Activated B cell treated with CpG ODN at 0.5 μM for 24 hours (primary cell): ENCODE measurements at regions not wholly inside any gene's neighbourhood (a gene's known extent, or its start where the extent isn't known, plus 50 kb on each side); places are given as distances from the start of the nearest gene placed in this dataset.

Source experiments
- ATAC-seq: fragments of 200-7000 bp; cut with Tn5 transposase; one replicate; pipeline ENCODE4 v1.10.0; 2021; ENCODE audit warnings: low read depth, mild to moderate bottlenecking, moderate library complexity
- CTCF ChIA-PET: fragments of 350-600 bp; sonication (Branson Sonifier 250); formaldehyde crosslinking; loops from one replicate; lab custom pipeline; 2021; ENCODE audit warnings: antibody characterized with exemption; lab: Charles Lee
- POLR2A ChIA-PET: fragments of 350-600 bp; sonication (Branson Sonifier 250); formaldehyde crosslinking; loops from one replicate; lab custom pipeline; 2021; ENCODE audit warnings: antibody characterized with exemption; lab: Charles Lee
- DNase-seq: peaks from one replicate; pipeline ENCODE4 v3.0.0; 2022
- H3K27ac Mint-ChIP-seq: one replicate; pipeline ENCODE4 v1.8.0; 2020; ENCODE audit warnings: mixed read lengths
- H3K27me3 Mint-ChIP-seq: one replicate; pipeline ENCODE4 v1.8.0; 2021; ENCODE audit warnings: mixed read lengths
- H3K36me3 Mint-ChIP-seq: one replicate; pipeline ENCODE4 v1.8.0; 2021; ENCODE audit warnings: low read depth, mixed read lengths
- H3K4me1 Mint-ChIP-seq: one replicate; pipeline ENCODE4 v1.8.0; 2021; ENCODE audit warnings: mixed read lengths
- H3K4me3 Mint-ChIP-seq: one replicate; pipeline ENCODE4 v1.8.0; 2020; ENCODE audit warnings: mild to moderate bottlenecking, mixed read lengths
- H3K9me3 Mint-ChIP-seq: one replicate; pipeline ENCODE4 v1.8.0; 2020; ENCODE audit warnings: mixed read lengths
- intact Hi-C: fragments of 100-400 bp; cut with micrococcal nuclease; formaldehyde crosslinking; loops from one replicate; pipeline ENCODE4 v1.15.1; 2024
- TF ChIP-seq, protein P1 (sequence below): fragments of 200-600 bp; IDR thresholded peaks from one replicate; pipeline ENCODE4 v1.8.0; 2022; ENCODE audit warnings: antibody characterized with exemption, mild to moderate bottlenecking

DNA sequence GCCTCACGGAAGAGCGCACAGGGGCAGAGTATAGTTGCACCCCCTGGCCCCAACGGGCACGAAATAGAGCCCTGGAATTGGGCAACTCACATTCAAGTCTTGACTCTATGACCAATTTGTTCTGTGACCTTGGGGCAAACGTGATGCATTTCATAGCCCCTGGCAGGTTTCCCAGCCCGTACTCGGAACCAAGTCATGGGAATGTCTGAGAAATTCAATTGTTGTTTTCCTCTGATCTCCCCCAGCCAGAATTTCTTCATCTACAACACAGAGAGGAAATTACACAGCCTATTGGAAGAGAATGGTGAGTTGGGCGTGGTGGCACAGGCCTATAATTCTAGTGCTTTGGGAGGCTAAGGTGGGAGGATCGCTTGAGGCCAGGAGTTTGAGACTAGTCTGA is 322.3 kb upstream of the SULF2 start:
- Mint-ChIP-seq H3K9me3 (no peaks in the 10 kb centered on the region), H3K4me3 (no peak overlapping the region), H3K4me1 (no peaks in the 10 kb centered on the region), H3K27me3 (peaks cover 9% of the 10 kb centered on the region), H3K27ac (no peak overlapping the region), H3K36me3 (no peaks in the 10 kb centered on the region)
- intact Hi-C loops: no loop called here
- DNase-seq: no peak
- POLR2A ChIA-PET: no interaction called here
- no peak for ATAC-seq
- TF ChIP-seq, protein P1, sequence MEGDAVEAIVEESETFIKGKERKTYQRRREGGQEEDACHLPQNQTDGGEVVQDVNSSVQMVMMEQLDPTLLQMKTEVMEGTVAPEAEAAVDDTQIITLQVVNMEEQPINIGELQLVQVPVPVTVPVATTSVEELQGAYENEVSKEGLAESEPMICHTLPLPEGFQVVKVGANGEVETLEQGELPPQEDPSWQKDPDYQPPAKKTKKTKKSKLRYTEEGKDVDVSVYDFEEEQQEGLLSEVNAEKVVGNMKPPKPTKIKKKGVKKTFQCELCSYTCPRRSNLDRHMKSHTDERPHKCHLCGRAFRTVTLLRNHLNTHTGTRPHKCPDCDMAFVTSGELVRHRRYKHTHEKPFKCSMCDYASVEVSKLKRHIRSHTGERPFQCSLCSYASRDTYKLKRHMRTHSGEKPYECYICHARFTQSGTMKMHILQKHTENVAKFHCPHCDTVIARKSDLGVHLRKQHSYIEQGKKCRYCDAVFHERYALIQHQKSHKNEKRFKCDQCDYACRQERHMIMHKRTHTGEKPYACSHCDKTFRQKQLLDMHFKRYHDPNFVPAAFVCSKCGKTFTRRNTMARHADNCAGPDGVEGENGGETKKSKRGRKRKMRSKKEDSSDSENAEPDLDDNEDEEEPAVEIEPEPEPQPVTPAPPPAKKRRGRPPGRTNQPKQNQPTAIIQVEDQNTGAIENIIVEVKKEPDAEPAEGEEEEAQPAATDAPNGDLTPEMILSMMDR: no peak
- CTCF ChIA-PET: no interaction called here

DNA sequence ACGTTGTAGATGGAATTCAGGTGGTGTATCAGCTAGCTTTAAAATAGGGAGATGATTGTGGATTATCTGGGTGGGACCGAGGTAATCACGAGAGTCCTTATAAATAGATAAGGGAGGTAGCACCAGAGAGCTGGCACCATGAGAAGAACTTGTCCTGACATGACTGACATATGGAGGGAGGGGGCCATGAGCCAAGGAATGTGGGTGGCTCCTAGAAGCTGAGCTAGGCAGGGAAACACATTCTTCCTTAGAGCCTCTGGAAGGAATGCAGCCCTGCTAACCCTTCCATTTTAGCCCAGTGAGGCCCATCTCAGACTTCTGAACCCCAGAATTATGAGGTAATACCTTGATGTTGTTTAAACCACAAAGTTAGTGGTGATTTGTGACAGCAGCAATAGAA is 321.1 kb upstream of the SULF2 start:
- H3K4me1 Mint-ChIP-seq: no peaks in the 10 kb centered on the region
- POLR2A ChIA-PET: no interaction called here
- no peak overlapping the region for H3K27ac Mint-ChIP-seq
- peaks cover 9% of the 10 kb centered on the region for H3K27me3 Mint-ChIP-seq
- intact Hi-C loops: no loop called here
- no peak overlapping the region for H3K4me3 Mint-ChIP-seq
- H3K9me3 Mint-ChIP-seq: no peaks in the 10 kb centered on the region
- TF ChIP-seq, protein P1: no peak
- DNase-seq (no peak), ATAC-seq (no peak)
- no peaks in the 10 kb centered on the region for H3K36me3 Mint-ChIP-seq
- CTCF ChIA-PET: no interaction called here

DNA sequence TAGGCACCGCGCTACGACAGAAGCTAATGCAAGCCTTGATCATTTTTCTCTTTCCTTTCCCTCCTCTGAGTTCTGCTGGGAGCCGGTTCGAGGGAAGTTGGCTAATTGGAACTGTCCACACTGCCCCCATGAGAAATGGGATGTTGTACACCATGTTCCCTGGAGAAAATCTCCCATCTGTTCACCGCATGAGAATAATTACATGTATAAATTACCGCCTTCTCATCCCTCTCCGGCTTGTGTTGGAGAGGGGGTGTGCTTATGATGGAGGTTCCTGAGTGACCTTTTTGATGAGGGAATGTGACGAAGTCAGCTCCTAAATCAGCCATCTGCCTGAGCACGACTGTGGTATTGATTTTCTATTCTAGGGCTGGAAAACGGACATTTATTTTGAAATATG is 320.2 kb upstream of the SULF2 start:
- POLR2A ChIA-PET: no interaction called here
- peaks cover 5% of the 10 kb centered on the region for H3K27me3 Mint-ChIP-seq
- no peaks in the 10 kb centered on the region for H3K9me3 Mint-ChIP-seq
- CTCF ChIA-PET: no interaction called here
- H3K4me3 Mint-ChIP-seq: no peak overlapping the region
- TF ChIP-seq, protein P1: no peak
- H3K27ac Mint-ChIP-seq: no peak overlapping the region
- no peak for ATAC-seq
- no peaks in the 10 kb centered on the region for H3K4me1 Mint-ChIP-seq
- DNase-seq: no peak
- H3K36me3 Mint-ChIP-seq: no peaks in the 10 kb centered on the region
- intact Hi-C loops: no loop called here

DNA sequence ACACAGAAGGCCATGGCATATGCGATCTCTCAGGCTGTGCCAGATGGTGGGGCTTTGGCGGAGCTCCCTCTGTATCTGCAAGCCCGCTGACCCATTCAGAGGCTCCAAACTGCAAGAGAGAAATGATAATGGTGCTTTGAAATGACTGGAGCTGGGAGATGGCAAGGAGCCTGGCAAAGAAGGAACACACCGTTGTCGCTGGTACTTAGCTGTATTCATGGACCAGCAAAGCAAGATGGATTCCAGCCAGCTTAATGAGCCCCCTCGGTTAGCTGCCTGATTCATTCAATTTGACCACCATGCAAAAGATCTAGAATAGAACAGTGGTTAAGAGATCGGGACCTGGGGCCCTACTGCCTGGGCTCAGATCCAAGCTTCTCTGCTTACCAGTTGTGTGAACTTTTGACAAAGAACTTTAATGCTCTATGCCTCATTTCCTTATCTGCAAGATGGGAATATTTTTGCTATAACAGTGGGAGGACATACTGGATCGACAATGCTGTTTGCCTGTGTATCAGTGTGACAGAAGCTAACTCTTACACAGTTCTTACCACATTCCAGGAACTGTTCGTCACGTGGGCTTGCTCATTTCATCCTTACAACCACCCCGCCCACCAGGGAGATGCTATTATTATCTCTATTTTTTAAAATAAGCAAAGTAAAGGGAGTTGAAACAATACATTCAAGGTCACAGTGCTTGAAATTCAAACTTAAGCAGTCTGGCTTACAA is 317.8 kb upstream of the SULF2 start:
- H3K9me3 Mint-ChIP-seq: no peaks in the 10 kb centered on the region
- ATAC-seq: no peak
- no peak overlapping the region for H3K4me3 Mint-ChIP-seq
- H3K27me3 Mint-ChIP-seq: no peaks in the 10 kb centered on the region
- H3K4me1 Mint-ChIP-seq: no peaks in the 10 kb centered on the region
- intact Hi-C loops: no loop called here
- H3K27ac Mint-ChIP-seq: no peak overlapping the region
- DNase-seq: no peak
- TF ChIP-seq, protein P1: no peak
- no peaks in the 10 kb centered on the region for H3K36me3 Mint-ChIP-seq
- ChIA-PET POLR2A (no interaction called here), CTCF (no interaction called here)

DNA sequence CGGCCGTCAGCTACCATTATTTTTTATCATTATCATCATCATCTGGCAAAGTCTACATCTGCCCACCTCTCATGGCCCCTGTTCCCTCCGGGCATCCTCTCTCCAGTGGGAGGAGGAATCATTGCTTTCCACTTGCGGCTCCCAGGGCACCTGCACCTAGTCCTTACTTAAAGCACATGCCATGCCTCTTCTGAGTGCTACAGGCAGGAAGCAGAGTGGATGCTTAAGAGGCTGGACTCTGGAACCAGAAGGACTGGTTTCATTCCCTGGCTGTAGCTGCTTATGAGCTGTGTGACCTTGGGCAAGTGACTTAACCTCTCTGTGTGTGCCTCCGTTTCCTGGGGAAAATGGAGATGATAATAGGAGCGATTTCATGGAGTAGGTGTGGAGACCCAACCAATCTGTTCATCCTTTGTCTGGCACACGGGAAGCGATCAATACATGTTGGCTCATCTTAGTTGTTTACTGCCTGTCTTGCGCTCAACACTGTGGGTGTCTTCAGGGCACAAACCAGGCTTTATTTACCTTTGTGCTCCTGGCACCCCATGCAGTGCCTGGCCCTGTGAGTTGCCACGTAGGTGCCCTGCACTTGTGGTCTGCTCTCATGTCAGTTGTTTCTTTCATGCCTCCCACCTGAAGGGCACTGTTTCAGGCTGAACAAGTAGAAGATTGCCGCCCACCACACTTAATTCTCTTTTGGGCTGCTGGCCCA is 317.0 kb upstream of the SULF2 start:
- DNase-seq (no peak), ATAC-seq (no peak)
- POLR2A ChIA-PET: no interaction called here
- TF ChIP-seq, protein P1: no peak
- H3K36me3 Mint-ChIP-seq: no peaks in the 10 kb centered on the region
- no peak overlapping the region for H3K4me3 Mint-ChIP-seq
- no peaks in the 10 kb centered on the region for H3K9me3 Mint-ChIP-seq
- CTCF ChIA-PET: no interaction called here
- no peak overlapping the region for H3K27ac Mint-ChIP-seq
- intact Hi-C loops: no loop called here
- H3K27me3 Mint-ChIP-seq: no peaks in the 10 kb centered on the region
- H3K4me1 Mint-ChIP-seq: no peaks in the 10 kb centered on the region
